Vagina (tissue), 2 donors: ENCODE measurements at regions not wholly inside any gene's neighbourhood (a gene's known extent, or its start where the extent isn't known, plus 50 kb on each side); places are given as distances from the start of the nearest gene placed in this dataset.

ENCODE experiments used
- DNase-seq, 2 donors: peaks; one replicate each; pipeline ENCODE4 v3.0.0-alpha.2; 2017; ENCODE audit errors: extremely low spot score in 2 of 2
- H3K27ac ChIP-seq: fragments of 200-600 bp; sonication (generic); one replicate; pipeline ENCODE4 v1.5.1; 2019
- H3K27me3 ChIP-seq: fragments of 200-600 bp; sonication (generic); one replicate; pipeline ENCODE4 v1.5.1; 2019
- H3K36me3 ChIP-seq, 2 donors: fragments of 200-600 bp; sonication (generic); one replicate each; pipeline ENCODE4 v1.5.1; 2017 to 2019
- H3K4me1 ChIP-seq: fragments of 200-600 bp; sonication (generic); one replicate; pipeline ENCODE4 v1.5.1; 2019
- H3K4me3 ChIP-seq, 2 donors: fragments of 200-600 bp; sonication (generic); 1 replicate in 1 of 2; 2 replicates in 1 of 2; pipeline ENCODE4 v1.5.1; 2016 to 2019
- H3K9me3 ChIP-seq: fragments of 200-600 bp; sonication (generic); one replicate; pipeline ENCODE4 v1.5.1; 2019
- POLR2A ChIP-seq, 2 donors: fragments of 450-650 bp; IDR thresholded peaks; one replicate each; pipeline ENCODE4 v1.6.1; 2017; ENCODE audit warnings: antibody characterized with exemption in 2 of 2, mild to moderate bottlenecking in 2 of 2, moderate library complexity in 2 of 2
- POLR2AphosphoS5 ChIP-seq, 2 donors: sonication (generic); formaldehyde crosslinking; IDR thresholded peaks; one replicate each; pipeline ENCODE4 v1.9.0; 2017; ENCODE audit warnings: antibody characterized with exemption in 2 of 2, mild to moderate bottlenecking in 2 of 2, low read depth in 1 of 2; ENCODE audit not compliant: insufficient read depth in 1 of 2
- intact Hi-C: fragments of 100-400 bp; cut with DNase I; formaldehyde crosslinking; loops from one replicate; pipeline ENCODE4 v1.15.1; 2023
- TF ChIP-seq, protein P1 (sequence below), 3 experiments: fragments of 450-650 bp in 2 of 3; fragments of 200-600 bp in 1 of 3; sonication (generic) in 1 of 3; IDR thresholded peaks; one replicate each; pipeline ENCODE4 v1.5.1; 2017 to 2019; ENCODE audit warnings: antibody characterized with exemption in 3 of 3, mild to moderate bottlenecking in 2 of 3, moderate library complexity in 2 of 3

DNA sequence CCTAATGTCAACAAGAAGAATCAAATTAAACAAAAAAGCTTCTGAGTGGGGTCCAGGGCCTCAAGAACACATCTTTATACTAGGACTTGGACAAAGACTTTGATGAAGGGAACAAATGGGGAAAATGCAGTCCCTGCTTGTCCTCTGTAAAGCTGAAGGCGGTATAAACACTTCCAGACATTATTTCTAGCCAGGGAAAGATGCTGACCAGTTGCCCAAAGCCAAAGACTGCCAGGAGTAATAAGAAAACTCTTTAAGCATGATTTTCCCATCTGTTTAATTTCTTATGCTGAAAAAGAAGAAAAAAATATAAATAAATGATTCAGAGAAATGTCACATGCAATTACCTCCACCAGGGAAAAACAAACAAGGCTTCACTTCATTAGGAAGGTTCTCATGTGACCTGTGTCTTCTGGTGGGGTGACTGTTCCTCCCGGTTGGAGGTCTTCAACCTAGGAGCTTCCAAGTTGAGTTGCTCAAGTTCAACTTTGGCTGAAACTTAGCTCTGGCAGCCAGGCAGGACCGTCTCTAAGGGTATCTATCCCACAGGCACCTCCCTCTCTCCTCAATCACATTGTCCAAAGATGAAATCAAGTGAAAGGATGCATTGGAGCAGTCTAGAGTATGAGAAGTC is 65.2 kb upstream of the KCNE2 start:
- no peaks in the 10 kb centered on the region for H3K9me3 ChIP-seq
- H3K4me3 ChIP-seq = no peak overlapping the region
- no peak for DNase-seq
- no peak overlapping the region for H3K27ac ChIP-seq
- no peaks in the 10 kb centered on the region for H3K4me1 ChIP-seq
- TF ChIP-seq, protein P1, sequence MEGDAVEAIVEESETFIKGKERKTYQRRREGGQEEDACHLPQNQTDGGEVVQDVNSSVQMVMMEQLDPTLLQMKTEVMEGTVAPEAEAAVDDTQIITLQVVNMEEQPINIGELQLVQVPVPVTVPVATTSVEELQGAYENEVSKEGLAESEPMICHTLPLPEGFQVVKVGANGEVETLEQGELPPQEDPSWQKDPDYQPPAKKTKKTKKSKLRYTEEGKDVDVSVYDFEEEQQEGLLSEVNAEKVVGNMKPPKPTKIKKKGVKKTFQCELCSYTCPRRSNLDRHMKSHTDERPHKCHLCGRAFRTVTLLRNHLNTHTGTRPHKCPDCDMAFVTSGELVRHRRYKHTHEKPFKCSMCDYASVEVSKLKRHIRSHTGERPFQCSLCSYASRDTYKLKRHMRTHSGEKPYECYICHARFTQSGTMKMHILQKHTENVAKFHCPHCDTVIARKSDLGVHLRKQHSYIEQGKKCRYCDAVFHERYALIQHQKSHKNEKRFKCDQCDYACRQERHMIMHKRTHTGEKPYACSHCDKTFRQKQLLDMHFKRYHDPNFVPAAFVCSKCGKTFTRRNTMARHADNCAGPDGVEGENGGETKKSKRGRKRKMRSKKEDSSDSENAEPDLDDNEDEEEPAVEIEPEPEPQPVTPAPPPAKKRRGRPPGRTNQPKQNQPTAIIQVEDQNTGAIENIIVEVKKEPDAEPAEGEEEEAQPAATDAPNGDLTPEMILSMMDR (IDR thresholded peaks at IDR 0.05) = no peak
- TF ChIP-seq POLR2A (IDR thresholded peaks at IDR 0.05) = no peak
- TF ChIP-seq POLR2AphosphoS5 (IDR thresholded peaks at IDR 0.05; ENCODE audit: insufficient read depth in 1 of 2, low read depth in 1 of 2) = no peak
- H3K27me3 ChIP-seq = no peaks in the 10 kb centered on the region
- H3K36me3 ChIP-seq = no peaks in the 10 kb centered on the region
- intact Hi-C loops = no loop called here

DNA sequence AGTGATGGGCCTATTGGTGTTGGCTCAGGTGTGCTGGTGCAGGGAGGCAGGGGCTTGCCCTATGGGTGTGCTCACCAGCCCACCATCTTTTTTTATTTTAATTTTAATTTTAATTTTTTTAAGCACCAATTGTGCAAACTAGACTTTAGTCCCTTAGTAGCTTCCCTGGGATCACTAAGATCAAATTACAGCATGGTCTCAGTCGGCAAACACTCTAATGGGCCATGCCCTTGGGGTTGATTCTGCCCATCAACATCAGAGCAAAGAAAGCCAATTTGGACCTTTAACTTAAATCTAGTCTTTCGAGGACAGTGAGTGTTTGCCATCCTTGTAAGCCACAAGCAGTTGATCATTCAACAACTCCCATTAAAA is 64.7 kb upstream of the KCNE2 start:
- H3K4me1 ChIP-seq = no peaks in the 10 kb centered on the region
- no peaks in the 10 kb centered on the region for H3K27me3 ChIP-seq
- intact Hi-C loops = no loop called here
- no peak for DNase-seq
- H3K36me3 ChIP-seq = no peaks in the 10 kb centered on the region
- H3K27ac ChIP-seq = no peak overlapping the region
- TF ChIP-seq, protein P1 (IDR thresholded peaks at IDR 0.05) = no peak
- no peak for TF ChIP-seq POLR2A (IDR thresholded peaks at IDR 0.05)
- TF ChIP-seq POLR2AphosphoS5 (IDR thresholded peaks at IDR 0.05; ENCODE audit: insufficient read depth in 1 of 2, low read depth in 1 of 2) = no peak
- no peaks in the 10 kb centered on the region for H3K9me3 ChIP-seq
- no peak overlapping the region for H3K4me3 ChIP-seq

DNA sequence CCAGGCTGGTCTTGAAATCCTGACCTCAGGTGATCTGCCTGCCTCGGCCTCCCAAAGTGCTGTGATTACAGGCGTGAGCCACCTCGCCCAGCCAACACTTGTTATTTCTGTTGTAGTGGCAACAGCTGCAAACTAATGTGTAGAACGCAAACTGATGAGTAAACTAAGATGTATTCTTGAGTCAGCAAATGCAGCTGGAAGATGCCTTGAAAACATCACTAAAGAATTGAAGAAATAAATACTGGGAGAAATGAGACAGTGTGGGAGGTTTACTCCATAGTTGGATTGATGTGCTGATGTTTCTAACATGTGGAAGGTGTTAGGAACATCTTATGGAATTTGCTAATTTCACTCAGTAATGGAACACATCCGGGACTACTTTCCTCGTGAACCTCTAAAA is 61.3 kb upstream of the KCNE2 start:
- no peaks in the 10 kb centered on the region for H3K27me3 ChIP-seq
- TF ChIP-seq POLR2A (IDR thresholded peaks at IDR 0.05) (no peak), POLR2AphosphoS5 (IDR thresholded peaks at IDR 0.05; ENCODE audit: insufficient read depth in 1 of 2, low read depth in 1 of 2) (no peak)
- TF ChIP-seq, protein P1 (IDR thresholded peaks at IDR 0.05) = no peak
- no peak for DNase-seq
- H3K4me1 ChIP-seq = no peaks in the 10 kb centered on the region
- H3K27ac ChIP-seq = no peak overlapping the region
- H3K4me3 ChIP-seq = no peak overlapping the region
- intact Hi-C loops = no loop called here
- no peaks in the 10 kb centered on the region for H3K36me3 ChIP-seq
- no peaks in the 10 kb centered on the region for H3K9me3 ChIP-seq

DNA sequence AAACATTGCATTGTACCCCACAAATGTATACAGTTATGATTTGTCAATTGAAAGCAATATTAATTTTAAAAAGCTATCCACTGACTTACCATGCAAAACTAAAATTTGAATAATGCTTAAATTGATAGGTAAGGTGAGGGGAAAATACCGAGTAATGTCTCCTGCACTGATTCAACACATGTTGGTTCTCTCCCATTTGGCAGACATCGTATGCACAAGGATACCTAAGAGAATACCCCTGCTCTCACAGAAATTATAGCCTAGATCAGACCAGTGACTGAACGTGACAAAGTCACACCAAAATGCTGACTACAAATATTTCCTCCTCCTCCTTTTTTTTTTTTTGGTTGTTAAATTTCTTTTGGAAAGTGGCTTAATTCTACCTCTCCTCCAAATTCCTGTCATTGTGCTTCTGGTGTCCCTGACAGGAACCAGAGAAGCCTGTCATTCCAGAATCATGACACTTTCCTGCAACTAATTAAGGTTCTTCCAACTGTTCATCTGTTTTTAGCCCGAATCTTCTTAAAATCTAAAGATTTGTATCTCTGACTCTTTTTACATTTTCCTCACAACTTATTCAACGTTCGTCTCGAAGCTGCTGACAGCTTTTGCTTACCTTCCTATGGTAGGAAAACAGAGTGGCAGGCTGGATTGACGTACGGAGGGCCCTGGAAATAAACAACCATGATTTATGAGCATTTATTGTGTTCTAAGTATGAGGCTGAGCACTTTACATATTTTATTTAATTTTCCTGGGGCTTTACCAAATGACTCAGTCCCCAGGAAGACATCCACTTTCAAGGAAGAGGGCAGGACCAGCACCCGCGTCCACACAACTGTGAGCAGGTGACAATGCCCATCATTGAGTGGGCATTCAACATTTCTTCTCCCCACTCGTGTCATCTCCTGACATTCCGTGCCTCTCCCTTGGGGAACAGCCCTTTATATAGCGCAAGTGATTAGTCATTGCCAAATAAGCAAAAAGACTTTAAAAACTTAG is 57.9 kb upstream of the KCNE2 start:
- H3K4me3 ChIP-seq = no peak overlapping the region
- no peak for DNase-seq
- H3K36me3 ChIP-seq = no peaks in the 10 kb centered on the region
- H3K9me3 ChIP-seq = no peaks in the 10 kb centered on the region
- no peak overlapping the region for H3K27ac ChIP-seq
- intact Hi-C loops = no loop called here
- TF ChIP-seq POLR2AphosphoS5 (IDR thresholded peaks at IDR 0.05; ENCODE audit: insufficient read depth in 1 of 2, low read depth in 1 of 2) = no peak
- TF ChIP-seq, protein P1 (IDR thresholded peaks at IDR 0.05) = no peak
- TF ChIP-seq POLR2A (IDR thresholded peaks at IDR 0.05) = no peak
- no peaks in the 10 kb centered on the region for H3K4me1 ChIP-seq
- no peaks in the 10 kb centered on the region for H3K27me3 ChIP-seq
